HG03280 (cell line): ENCODE measurements at regions not wholly inside any gene's neighbourhood (a gene's known extent, or its start where the extent isn't known, plus 50 kb on each side); places are given as distances from the start of the nearest gene placed in this dataset.
A peak's percentile ranks its signal among the peaks of the same experiment; 100 is the strongest.
"Not testable (repeated sequence)": the region's sequence is repeated elsewhere in the genome, so short reads cannot be mapped to it uniquely, and the experiment has no call there.

ENCODE experiments used
- ATAC-seq: cut with Tn5 transposase; IDR thresholded peaks from one replicate; pipeline ENCODE4 v1.9.1; 2021; ENCODE audit warnings: mild to moderate bottlenecking, moderate library complexity; ENCODE audit not compliant: unreplicated experiment

DNA sequence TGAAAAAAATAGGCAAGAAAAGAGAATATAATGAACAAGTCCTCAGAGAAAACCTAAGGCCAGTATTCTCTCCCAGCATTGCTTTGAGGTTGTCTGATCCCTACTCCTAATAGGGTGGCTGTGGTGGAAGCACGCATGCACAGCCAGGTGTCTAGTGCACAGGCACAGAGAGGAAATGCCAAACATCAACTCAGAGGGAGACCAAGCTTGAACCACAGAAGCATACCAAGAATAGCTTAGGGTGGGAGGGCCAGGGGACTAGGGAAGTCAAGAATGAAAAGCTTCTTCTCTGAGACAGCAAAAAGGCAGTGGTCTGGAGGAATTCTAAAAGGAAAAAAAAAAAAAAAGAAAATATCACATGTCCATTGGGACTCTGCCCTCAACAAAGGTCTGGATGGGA lies 244.1 kb upstream of the API5 start:
- ATAC-seq, result no peak

DNA sequence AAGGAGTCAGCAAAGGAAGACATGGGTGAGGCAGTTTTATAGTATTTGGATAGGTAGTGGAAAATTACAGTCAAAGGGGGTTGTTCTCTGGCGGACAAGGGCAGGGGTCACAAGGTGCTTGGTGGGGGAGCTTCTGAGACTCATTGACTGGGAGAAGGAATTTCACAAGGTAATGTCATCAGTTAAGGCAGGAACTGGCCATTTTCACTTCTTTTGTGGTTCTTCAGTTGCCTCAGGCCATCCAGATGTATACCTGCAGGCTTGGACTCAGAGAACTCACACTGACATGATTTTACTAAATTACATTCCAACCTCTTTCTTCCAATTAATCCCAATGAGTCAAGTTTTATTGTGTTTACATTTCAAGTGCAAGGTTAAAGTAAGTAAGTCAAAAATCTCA lies 240.5 kb upstream of the API5 start:
- ATAC-seq, result no peak

DNA sequence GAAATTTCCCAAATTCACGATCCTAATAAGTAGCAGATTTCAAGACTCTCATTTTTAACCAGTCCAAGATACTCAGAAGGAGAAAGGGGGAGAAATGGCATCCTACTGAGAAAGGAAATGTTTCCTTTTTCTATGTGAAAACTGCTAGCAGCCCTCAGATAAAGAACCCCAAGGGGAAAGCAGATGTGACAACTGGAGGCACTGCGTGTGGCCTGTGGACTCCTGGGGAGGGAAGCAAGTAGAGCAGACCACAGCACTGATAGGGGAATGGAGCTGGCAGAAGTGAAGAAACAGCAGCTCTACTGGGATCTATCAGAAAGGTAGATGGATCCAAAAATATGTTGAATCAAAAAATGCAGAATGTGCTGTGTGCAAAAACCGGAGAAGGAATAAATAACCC lies 239.7 kb upstream of the API5 start:
- no peak for ATAC-seq

DNA sequence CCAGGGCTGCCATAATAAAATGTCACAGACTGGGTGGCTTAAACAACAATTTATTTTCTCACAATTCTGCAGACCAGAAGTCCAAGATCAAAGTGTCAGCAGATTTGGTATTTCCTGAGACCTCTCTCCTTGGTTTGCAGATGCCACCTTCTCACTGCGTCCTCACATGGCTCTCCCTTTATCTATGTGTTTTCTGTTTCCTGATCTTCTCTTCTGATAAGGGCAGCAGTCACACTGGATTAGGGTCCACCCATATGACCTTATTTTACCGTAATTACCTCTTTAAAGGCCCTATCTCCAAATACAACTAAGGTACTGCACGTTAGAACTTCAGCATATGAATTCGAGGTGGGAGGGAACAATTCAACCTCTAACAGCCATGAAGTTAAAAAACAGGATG lies 238.9 kb upstream of the API5 start:
- ATAC-seq, result no peak

DNA sequence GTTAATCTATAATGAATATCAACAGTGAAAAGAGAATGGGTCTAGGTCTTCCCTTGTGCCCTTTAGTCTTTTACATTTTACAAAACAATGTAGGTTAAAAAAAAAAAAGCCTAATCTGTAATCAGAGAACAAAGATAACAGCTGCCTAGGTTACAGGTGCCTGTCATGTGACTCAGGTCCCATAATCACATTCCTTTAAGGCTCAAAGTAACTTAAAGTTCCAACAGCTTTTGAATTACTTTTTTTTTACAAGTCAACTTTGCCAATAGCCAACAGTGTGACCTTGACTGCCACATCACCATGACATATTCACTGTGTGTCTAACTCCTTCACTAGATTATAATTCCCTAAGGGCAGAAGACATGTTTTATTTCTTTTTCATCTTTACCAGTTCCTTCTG lies 237.0 kb upstream of the API5 start:
- no peak for ATAC-seq

DNA sequence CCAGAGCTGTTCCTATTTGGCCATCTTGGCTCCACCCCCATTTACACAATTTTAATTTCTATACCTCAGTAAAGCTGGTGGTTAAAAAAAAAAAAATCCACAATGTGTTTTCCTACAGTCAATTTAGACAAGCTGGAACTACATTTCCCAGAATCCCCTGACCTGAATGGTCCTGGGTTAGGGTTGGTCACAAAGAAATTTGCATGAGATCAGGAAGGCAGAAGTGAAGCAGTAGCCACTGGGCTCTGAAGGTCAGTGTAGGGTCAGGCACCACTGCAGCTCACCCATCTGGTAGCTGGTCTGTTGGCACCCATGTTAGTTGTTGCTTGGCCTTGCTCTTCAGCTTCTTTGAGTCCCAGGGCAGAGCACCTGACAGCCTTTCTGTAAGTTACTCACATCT lies 210.7 kb upstream of the API5 start:
- no peak for ATAC-seq

DNA sequence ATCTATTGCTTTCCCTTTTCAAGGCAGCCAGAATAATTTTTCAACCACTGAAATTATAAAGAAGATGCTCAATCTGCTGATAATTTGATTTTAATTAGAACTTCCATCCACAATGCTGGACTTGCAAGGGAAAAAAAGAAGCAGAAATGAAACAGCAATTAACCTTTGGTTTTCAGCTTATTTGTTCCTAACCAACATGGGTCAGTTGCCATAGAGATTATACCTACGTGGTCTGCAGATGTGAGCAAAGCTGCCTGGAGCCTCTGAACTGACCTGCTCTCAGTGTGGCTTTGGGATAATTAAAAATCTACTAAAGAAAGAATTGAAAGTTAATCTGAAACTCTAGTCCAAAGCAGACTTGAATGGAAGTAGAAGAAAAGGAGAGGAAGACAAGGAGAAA lies 195.7 kb upstream of the API5 start:
- ATAC-seq, result no peak

DNA sequence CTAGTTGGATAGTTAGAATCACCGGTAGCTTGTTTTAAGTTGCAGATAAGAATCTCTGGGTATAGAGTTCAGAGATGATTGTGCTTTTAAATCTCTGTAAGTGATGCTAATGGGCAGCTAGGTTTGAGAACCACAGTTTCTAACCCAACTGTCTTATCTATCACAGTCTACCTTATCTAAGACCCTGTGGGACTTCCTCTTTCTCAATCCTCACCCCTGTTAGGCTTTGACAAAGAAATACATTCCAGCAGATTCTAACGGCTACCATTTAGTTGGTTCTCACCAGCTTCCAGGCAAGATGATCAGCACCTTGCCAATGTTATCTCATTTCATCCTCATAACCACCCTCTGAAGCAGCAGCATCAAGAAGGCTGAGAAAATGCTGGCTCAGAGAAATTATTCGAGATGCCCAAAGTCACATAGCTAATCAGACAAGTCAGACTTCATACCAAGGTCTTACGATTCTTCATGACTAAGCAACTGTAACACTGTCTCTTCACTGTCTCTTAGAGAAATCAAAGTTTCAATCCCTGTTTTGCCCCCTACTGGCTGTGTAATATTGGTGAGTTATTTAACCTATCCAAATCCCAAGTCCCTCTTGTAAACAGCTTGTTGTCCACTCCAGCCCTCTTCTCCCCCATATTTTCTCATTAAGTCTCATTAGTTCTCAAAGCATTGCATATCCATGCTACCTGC lies 192.4 kb upstream of the API5 start:
- ATAC-seq, result no peak

DNA sequence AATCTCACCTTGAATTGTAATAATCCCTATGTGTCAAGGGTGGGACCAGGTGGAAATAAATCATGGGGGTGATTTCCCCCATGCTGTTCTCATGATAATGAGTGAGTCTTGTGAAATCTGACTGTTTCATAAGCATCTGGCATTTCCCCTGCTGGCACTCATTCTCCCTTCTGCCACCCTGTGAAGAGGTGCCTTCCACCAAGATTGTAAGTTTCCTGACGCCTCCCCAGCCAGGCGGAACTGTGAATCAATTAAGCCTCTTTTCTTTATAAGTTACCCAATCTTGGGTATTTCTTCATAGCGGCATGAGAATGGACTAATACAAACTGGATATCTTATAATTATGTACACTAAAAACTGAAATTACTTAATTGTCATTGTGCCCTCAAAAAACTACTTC lies 189.2 kb upstream of the API5 start:
- no peak for ATAC-seq

DNA sequence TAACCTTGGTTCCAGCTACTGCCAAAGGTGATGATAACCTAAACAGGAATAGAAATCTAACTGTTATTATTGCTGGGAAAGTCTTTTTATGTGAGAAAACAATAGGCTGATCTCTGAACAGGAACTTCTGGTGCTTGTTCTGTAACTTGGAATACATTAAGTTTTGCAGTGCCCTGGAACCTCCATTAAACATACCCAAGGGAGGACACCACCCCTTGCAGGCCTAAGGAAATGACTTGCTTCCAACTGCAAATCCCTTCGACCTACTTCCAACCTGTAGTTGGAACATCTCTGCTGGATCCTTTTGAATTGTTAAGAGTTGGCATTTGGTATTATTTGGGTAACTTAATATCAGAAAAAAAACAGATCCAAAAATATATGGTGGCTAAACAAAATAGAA lies 188.4 kb upstream of the API5 start:
- no peak for ATAC-seq

DNA sequence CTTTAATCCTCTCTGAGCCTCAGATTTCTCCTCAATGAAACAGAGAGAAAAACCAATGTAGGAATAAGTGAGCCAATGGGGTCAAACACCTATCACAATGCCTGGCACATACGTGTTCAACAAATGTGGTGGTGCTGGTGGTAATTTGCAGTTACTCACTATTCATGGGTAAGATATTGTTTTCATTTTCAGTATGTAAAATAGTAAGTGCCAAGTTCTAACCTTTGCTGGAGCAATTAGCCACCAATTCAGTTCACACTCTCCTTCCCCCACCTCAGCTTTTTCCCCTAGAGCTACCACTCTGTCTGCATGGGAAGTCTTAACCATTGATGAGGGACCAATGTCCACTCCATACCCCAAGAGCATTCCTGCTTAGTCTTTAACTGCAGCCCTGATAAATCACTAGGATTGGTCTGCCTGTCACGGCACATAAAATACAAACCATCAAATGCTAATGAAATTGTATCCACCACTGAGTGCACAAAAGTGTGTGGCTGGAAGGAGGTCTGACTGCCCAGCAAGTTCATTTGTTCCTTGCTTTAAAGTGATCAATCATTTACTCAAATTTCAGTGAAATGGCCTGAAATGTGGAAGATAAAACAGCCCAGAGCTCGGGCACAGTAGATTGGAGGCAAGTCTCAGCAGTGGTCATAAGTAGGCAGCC lies 187.4 kb upstream of the API5 start:
- ATAC-seq, result no peak

DNA sequence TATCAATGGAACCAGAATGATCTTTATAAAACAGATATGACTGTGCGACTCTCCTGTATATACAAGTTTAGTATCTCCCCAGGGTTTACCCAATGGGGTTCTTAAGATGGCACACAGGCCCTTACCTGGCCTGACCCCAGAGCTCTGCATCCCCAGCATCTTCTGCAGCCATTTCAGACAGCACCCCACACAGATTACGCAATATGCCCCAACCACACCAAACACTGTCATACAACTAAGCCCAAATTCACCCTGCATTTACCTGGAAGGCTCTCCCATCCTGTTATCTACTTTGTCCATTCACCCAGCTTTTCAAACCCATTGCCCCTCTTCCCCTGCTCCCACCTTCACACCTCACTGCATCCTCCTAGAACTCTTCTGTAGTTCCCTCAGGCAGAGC lies 182.5 kb upstream of the API5 start:
- no peak for ATAC-seq

DNA sequence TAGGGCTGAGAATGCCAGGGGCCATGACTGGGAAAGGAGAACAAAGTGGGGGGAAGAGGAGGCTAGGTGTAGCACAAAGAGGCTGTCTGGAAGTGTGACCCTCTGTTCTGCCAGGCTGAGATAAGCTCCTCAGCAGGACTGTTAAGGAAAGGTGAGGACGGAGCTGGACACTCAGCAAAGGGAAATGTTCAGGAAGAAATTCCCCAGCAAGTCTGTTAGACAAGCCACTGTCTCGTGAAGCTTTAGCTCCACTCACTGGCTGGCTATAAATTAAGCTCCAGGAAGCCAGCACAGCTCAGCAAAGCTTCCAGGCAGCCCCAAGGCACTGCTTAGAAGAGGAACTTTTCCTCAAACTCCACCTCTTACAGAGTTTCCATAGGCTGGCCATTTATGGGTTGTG lies 181.2 kb upstream of the API5 start:
- ATAC-seq, result no peak

DNA sequence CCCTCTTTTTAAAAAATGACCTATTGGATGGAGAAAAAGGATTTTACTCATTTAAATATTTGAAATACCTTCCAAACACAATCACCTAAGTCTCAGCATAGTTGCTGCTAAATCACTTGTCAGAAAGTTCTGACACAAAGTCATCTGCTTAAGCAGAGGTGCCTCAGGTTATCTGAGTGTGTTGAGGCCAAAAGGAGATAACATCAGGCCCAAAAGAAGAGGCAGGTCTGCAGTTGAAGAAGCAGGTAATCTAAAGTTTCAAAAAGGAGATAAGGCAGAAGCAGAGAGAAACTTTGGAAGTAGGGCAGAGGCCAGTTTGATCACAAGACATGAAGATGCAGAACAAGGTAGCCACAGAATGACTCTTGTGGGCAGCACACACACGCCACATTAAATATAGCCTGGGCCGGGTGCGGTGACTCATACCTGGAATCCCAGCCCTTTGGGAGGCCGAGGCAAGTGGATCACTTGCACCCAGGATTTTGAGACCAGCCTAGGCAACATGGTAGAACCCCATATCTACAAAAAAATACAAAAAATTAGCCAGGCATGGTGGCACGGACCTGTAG lies 175.7 kb upstream of the API5 start:
- ATAC-seq, result peak; percentile 77

DNA sequence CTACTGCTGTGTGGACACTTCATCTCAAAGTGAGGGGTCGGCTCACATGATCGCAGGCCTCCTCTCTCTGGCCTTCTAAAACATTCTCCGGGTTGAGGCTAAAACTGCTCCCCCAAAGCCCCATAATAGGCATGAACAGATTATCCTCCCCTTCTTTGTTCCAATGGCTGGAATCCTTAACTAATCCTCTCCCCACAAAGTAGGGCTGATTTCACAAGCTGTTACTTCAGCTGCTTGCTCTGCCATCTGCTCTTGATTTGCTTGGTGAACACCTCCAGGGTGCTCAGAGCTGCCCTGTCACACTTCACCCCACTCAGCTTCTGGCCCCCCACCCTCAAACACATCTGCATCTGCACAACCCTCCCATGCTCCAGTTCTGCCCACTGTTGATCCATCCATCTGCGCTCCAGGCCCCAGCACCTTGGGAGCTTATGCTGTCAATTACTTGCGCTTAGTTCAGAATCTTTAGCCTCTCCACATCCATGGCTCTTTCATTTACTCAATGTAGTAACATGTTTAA lies 173.1 kb upstream of the API5 start:
- no peak for ATAC-seq

DNA sequence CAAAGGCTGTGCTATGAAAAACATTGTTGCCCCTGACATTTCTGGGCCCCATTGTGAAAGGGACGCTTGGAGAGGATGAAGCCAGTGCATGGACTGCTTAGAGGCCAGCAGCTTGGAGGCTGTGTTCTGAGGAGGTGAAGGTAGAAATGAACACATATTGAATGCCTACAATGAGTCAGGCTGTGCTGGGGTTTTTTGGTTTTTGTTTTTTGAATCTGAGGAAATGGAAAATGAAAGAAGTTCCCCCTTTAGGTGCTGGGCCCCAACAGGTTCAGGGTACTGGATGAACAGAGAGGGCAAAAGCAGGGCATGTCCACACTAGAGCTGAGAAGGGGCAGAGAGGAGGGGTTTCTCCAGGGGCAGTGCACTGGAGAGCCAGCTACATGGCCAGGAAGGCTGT lies 166.1 kb upstream of the API5 start:
- ATAC-seq, result peak; percentile 83

DNA sequence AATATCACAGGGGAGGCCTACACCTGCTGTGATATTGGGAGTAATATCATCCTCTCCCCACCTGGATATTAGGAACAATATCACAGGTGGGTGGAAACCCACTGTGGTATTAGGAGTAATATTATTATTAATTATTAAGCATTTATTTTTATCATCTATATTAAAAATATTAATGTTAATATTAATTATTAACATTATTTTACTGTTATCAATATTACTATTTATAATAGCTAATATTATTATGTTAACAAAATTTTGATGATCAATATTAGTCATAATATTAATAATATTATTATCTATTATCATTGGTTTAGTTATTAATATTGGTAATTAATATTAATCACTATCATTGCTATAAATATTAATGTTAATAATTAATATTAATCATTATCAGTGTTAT lies 161.1 kb upstream of the API5 start:
- no peak for ATAC-seq

DNA sequence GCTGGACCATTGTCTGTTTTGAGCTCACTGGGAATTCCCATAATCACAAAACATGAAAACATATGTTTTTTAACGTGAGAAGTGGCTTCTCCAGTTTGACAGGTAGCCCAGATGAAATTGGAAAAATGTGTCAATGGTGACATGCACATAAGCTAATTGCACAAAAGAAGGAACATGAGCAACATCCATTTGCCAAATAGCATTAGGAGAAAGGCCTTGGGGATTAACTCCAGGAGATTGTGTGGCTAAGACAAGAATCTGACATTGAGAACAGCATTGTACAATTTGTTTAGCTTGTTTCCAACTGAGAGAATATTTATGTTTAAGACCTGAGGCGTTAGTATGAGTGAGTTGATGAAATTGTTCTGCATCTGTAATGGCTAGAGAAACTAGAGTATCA lies 147.0 kb upstream of the API5 start:
- ATAC-seq, result no peak

DNA sequence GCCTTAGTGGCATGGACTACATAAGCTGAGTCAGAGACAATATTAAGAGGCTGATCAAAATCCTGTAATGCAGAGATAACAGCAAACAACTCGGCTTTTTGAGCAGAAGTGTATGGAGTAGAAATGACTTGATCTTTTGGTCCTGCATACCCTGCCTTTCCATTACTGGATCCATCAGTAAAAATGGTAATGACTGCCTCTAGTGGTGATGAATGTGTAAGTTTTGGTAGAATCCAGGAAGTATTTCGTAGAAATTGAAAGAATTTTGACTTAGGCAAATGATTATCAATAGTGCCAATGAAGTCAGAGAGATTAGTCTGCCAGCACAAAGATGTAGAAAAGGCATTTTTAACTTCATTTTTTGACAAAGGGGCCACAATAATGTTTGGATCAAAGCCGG lies 146.4 kb upstream of the API5 start:
- ATAC-seq, result not testable (repeated sequence)

DNA sequence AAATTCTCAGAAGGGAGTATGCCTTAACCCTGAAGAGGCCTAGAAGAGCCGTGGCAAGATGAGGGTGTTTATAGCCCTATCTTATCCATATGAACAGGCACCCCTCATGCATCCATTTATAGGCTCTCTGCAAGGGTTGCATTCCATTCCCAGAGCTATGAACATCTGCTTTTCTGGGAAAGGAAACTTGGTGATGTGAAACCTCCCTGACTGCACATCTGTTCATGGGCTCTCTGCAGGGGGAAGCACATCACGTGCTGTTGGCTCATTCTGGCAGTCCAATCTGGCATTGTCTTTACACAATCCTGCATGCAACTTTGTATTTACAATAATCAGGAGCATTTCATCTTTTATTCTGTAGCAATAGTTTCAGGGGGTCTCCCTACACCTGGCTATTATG lies 143.6 kb upstream of the API5 start:
- not testable (repeated sequence) for ATAC-seq

DNA sequence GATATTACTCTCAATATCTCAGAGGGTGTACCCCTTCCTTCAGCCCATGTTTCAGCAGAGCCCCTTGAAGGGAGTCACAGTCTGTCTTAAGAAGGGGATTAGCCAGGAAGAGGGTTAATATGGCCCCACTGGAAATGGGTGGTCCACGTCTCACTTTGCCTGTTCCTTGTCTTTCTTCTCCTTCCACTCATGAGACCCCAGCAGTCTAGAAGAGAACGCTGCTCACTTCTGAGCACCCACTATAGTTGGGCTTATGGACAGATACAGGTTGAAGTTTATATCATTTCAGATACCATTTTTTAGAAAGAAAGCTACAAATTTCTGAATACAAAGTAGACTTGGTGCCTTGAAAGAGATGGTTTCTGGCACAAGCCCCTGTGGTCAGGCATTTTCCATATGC lies 139.3 kb upstream of the API5 start:
- no peak for ATAC-seq

DNA sequence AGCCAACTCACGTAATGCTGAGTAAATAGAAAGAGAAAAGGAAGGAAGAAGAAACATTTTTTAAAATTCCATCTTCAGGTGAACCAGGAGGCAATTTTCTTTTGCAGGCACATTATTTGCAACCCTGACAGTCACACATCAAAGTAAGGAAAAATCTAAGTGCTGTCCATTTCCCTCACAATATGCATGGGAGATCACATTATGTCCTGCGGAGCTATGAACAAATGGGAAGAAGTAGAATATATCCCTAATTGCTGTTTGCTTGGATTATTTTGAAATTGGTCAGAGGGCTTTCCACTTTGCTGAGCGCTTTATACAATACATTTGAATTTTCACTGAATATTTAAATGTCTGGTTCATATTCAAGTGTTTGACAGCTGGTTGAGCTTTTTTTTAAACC lies 133.8 kb upstream of the API5 start:
- no peak for ATAC-seq
